Keratinocyte (primary cell): ENCODE measurements at regions not wholly inside any gene's neighbourhood (a gene's known extent, or its start where the extent isn't known, plus 50 kb on each side); places are given as distances from the start of the nearest gene placed in this dataset.
"Not testable (repeated sequence)": the region's sequence is repeated elsewhere in the genome, so short reads cannot be mapped to it uniquely, and the experiment has no call there.

Experiments
- DNase-seq: peaks from one replicate; pipeline ENCODE4 v3.0.0-alpha.2; 2011; ENCODE audit warnings: low read depth, missing footprints, low spot score
- FAIRE-seq: peaks from 2 replicates; lab custom pipeline; 2011; peaks lifted over from hg19 to GRCh38; lab: Jason Lieb, UNC
- H2AFZ ChIP-seq: 2 replicates; pipeline ENCODE4 v1.6.0; 2012; ENCODE audit warnings: low read length, control low read depth, inconsistent platforms; ENCODE audit not compliant: control insufficient read depth
- H3K27ac ChIP-seq: 2 replicates; pipeline ENCODE4 v1.5.1; 2011; ENCODE audit warnings: low read length; ENCODE audit not compliant: control insufficient read depth, insufficient read depth
- H3K27me3 ChIP-seq: 3 replicates; pipeline ENCODE4 v1.6.0; 2011; ENCODE audit warnings: low read length; ENCODE audit not compliant: control insufficient read depth, insufficient read depth; ENCODE audit errors: extremely low read depth
- H3K36me3 ChIP-seq, 2 experiments: 2 replicates in 1 of 2; 3 replicates in 1 of 2; pipeline ENCODE4 v1.5.1; 2011; ENCODE audit warnings: low read length in 2 of 2, mild to moderate bottlenecking in 1 of 2; ENCODE audit not compliant: control insufficient read depth in 2 of 2, insufficient read depth in 2 of 2; ENCODE audit errors: extremely low read depth in 1 of 2
- H3K4me1 ChIP-seq: 3 replicates; pipeline ENCODE4 v1.5.1; 2011; ENCODE audit warnings: low read length; ENCODE audit not compliant: control insufficient read depth, insufficient read depth; ENCODE audit errors: extremely low read depth
- H3K4me2 ChIP-seq: 3 replicates; pipeline ENCODE4 v1.6.0; 2011; ENCODE audit warnings: low read depth, low read length; ENCODE audit not compliant: control insufficient read depth, insufficient read depth; ENCODE audit errors: extremely low read depth
- H3K4me3 ChIP-seq, 3 experiments: fragments of 200-600 bp in 1 of 3; sonication (generic) in 1 of 3; 2 replicates in 2 of 3; 3 replicates in 1 of 3; pipeline ENCODE4 v1.5.1; 2011 to 2016; ENCODE audit warnings: low read length in 3 of 3, mild to moderate bottlenecking in 3 of 3, control low read depth in 2 of 3, inconsistent platforms in 1 of 3, low read depth in 1 of 3, mixed read lengths in 1 of 3, mixed run types in 1 of 3, moderate library complexity in 1 of 3; ENCODE audit not compliant: control insufficient read depth in 2 of 3, insufficient read depth in 2 of 3; ENCODE audit errors: extremely low read depth in 1 of 3
- H3K79me2 ChIP-seq: 2 replicates; pipeline ENCODE4 v1.6.0; 2012; ENCODE audit warnings: low read length; ENCODE audit not compliant: control insufficient read depth, insufficient read depth
- H3K9ac ChIP-seq: 3 replicates; pipeline ENCODE4 v1.6.0; 2011; ENCODE audit warnings: low read length; ENCODE audit not compliant: control insufficient read depth, insufficient read depth; ENCODE audit errors: extremely low read depth
- H3K9me1 ChIP-seq: 3 replicates; pipeline ENCODE4 v1.6.0; 2011; ENCODE audit warnings: low read length; ENCODE audit not compliant: control insufficient read depth, insufficient read depth; ENCODE audit errors: extremely low read depth
- H3K9me3 ChIP-seq: 2 replicates; pipeline ENCODE4 v1.5.1; 2012; ENCODE audit warnings: low read depth, low read length; ENCODE audit not compliant: control insufficient read depth
- H4K20me1 ChIP-seq: 3 replicates; pipeline ENCODE4 v1.6.0; 2011; ENCODE audit warnings: low read length; ENCODE audit not compliant: control insufficient read depth, insufficient read depth; ENCODE audit errors: extremely low read depth
- CTCF ChIP-seq, 3 experiments: IDR thresholded peaks in 1 of 3; conservative IDR thresholded peaks in 1 of 3; optimal IDR thresholded peaks in 1 of 3; 2 replicates in 2 of 3; 3 replicates in 1 of 3; pipeline versions ENCODE3 to v1.5.1; 2011; ENCODE audit warnings: low read length in 3 of 3, mild to moderate bottlenecking in 3 of 3, moderate library complexity in 2 of 3, control low read depth in 1 of 3, inconsistent platforms in 1 of 3; ENCODE audit not compliant: insufficient read depth in 2 of 3; ENCODE audit errors: extremely low read depth in 1 of 3
- EZH2 ChIP-seq: IDR thresholded peaks from one replicate; pipeline ENCODE4 v1.6.1; 2012; ENCODE audit warnings: inconsistent platforms, mild to moderate bottlenecking, low read length, moderate library complexity
- dilution Hi-C: fragments of 300-500 bp; cut with MboI; formaldehyde crosslinking; loops from one replicate; pipeline ENCODE4 v1.7.0; 2020; ENCODE audit warnings: low sequenced_read_pairs; ENCODE audit not compliant: extremely low pct_ligation_motif_present

DNA sequence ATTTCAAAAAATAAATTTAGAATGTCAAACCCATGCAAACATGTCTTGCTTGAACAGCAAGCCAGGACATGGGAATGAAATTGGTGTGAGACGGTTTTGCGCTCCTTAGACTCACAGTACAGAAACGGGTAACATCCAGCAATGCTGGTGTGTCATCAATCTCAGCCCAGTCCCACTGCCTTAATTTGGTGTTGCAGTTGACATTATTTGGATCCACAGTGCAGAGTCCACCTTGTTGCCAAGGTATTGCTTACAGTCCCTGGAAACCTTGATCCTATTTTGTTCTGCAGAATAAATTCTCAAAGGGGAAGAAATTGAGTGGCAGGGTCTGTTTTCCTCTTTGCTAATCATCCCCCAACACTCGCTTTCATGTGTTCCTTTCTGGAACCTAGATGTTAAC is 311.6 kb upstream of the MON1B start:
- no peaks in the 10 kb centered on the region for H3K9me3 ChIP-seq
- dilution Hi-C loops, result no loop called here
- no peak overlapping the region for H3K4me2 ChIP-seq
- no peak for DNase-seq
- no peak for FAIRE-seq
- H3K79me2 ChIP-seq, result no peaks in the 10 kb centered on the region
- H3K36me3 ChIP-seq, result no peaks in the 10 kb centered on the region
- no peaks in the 10 kb centered on the region for H3K9me1 ChIP-seq
- no peak overlapping the region for H2AFZ ChIP-seq
- H3K4me1 ChIP-seq, result no peaks in the 10 kb centered on the region
- no peaks in the 10 kb centered on the region for H4K20me1 ChIP-seq
- H3K27ac ChIP-seq, result no peak overlapping the region
- H3K27me3 ChIP-seq, result no peaks in the 10 kb centered on the region
- H3K9ac ChIP-seq, result no peak overlapping the region
- no peak for TF ChIP-seq CTCF (optimal IDR thresholded peaks at IDR 0.05 in 1 of 3, IDR thresholded peaks at IDR 0.05 in 1 of 3, conservative IDR thresholded peaks at IDR 0.05 in 1 of 3; ENCODE audit: extremely low read depth in 1 of 3, insufficient read depth in 2 of 3, low read length in 3 of 3)
- no peak for TF ChIP-seq EZH2
- H3K4me3 ChIP-seq, result no peak overlapping the region

DNA sequence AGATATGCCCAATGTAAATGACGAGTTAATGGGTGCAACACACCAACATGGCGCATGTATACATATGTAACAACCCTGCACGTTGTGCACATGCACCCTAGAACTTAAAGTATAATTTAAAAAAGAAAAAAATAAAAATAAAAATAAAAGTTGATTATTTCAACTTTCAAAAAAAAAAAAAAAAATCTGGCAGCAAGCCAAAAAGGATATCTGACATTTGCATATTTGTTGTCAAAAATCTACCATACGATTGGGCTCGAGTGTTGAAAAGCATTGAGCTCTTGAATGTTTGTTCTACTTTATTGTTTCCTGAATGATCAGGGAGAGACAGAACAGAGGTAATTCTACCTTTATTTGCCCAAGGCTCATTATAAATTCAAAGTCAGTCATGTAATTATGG is 310.5 kb upstream of the MON1B start:
- dilution Hi-C loops, result not testable (repeated sequence)

DNA sequence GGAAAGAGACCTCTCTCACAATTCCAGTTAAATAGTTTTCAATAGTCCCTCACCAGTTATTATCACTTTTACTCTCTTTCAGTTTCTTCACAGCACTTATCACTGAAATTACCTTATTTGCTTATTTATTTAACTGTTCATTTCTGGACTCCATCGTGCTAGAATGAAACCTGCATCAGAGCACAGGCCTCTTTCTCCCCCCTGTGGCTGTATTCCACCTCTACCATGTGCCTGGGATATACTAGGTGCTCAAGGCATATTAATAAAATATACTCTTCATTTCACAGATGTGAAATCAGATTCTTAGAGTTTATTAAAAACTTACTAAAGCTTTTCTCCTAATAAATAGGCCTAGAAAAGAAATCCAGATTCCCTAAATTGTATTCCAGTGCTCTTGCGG is 308.9 kb upstream of the MON1B start:
- Histone ChIP-seq H3K79me2 (no peaks in the 10 kb centered on the region), H3K27ac (no peak overlapping the region), H3K36me3 (no peaks in the 10 kb centered on the region), H4K20me1 (no peaks in the 10 kb centered on the region), H3K9ac (no peak overlapping the region), H3K27me3 (no peaks in the 10 kb centered on the region), H3K4me3 (no peak overlapping the region), H3K4me2 (no peak overlapping the region), H3K9me3 (no peaks in the 10 kb centered on the region), H2AFZ (no peak overlapping the region), H3K4me1 (no peaks in the 10 kb centered on the region), H3K9me1 (no peaks in the 10 kb centered on the region)
- no peak for TF ChIP-seq EZH2
- dilution Hi-C loops, result no loop called here
- DNase-seq, result no peak
- FAIRE-seq, result no peak

More for the DNA sequence above, 310.5 kb upstream of the MON1B start:
- H4K20me1 ChIP-seq, H3K4me3 ChIP-seq, FAIRE-seq, H3K4me2 ChIP-seq, DNase-seq, H3K27me3 ChIP-seq, H3K79me2 ChIP-seq, H3K9me3 ChIP-seq, H3K27ac ChIP-seq, H3K9me1 ChIP-seq, H3K4me1 ChIP-seq, H3K9ac ChIP-seq, H3K36me3 ChIP-seq, H2AFZ ChIP-seq: not testable (repeated sequence)
